ENCODE measurements at regions not wholly inside any gene's neighbourhood (a gene's known extent, or its start where the extent isn't known, plus 50 kb on each side); places are given as distances from the start of the nearest gene placed in this dataset.

DNA sequence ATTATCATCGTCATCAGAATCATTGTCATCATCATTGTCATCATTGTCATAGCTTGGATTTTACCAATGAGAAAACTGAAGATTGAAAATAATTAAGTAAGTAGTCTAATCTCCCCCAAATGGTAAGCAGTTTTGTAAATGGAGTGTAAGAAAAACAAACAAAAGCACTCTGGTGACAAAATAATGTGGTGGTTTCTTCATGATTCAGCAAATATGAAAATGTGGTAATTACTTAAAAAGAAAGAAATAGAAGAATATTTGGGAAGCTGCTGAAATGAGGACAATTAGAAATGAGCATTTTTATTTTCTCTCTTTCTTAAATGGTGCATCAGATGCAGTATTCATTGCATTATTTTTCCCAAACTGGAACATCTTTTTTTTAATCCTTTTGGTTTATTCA lies 514.4 kb downstream of the DCDC2C start:
- TF ChIP-seq, protein P1, sequence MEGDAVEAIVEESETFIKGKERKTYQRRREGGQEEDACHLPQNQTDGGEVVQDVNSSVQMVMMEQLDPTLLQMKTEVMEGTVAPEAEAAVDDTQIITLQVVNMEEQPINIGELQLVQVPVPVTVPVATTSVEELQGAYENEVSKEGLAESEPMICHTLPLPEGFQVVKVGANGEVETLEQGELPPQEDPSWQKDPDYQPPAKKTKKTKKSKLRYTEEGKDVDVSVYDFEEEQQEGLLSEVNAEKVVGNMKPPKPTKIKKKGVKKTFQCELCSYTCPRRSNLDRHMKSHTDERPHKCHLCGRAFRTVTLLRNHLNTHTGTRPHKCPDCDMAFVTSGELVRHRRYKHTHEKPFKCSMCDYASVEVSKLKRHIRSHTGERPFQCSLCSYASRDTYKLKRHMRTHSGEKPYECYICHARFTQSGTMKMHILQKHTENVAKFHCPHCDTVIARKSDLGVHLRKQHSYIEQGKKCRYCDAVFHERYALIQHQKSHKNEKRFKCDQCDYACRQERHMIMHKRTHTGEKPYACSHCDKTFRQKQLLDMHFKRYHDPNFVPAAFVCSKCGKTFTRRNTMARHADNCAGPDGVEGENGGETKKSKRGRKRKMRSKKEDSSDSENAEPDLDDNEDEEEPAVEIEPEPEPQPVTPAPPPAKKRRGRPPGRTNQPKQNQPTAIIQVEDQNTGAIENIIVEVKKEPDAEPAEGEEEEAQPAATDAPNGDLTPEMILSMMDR (conservative IDR thresholded peaks at IDR 0.05) = no peak
- no peak for TF ChIP-seq EZH2 (IDR thresholded peaks at IDR 0.05; ENCODE audit: low read depth)
